GM12878 (cell line): ENCODE measurements at regions not wholly inside any gene's neighbourhood (a gene's known extent, or its start where the extent isn't known, plus 50 kb on each side); places are given as distances from the start of the nearest gene placed in this dataset.

Source experiments
- ATAC-seq: fragments of 200-7000 bp; cut with Tn5 transposase; 3 replicates; pipeline ENCODE4 v1.9.1; 2020; ENCODE audit warnings: mild to moderate bottlenecking, moderate library complexity
- BruUV-seq: library from RNA; stranded (reverse); fragments of 400-500 nt; replicated peaks from 2 replicates; lab custom pipeline; 2021; lab: Mats Ljungman, UMichigan
- CTCF ChIA-PET: fragments of 300-600 bp; sonication (Branson Sonifier 250); formaldehyde crosslinking; extraction: SDS; loops from one replicate; lab custom pipeline; 2021; ENCODE audit warnings: inconsistent platforms; lab: Yijun Ruan, JAX
- POLR2A ChIA-PET: fragments of 350-600 bp; formaldehyde crosslinking; extraction: SDS; loops from one replicate; lab custom pipeline; 2021; ENCODE audit warnings: inconsistent platforms; lab: Charles Lee
- RAD21 ChIA-PET: fragments of 300-600 bp; sonication (Branson Sonifier 250); formaldehyde crosslinking; loops from one replicate; lab custom pipeline; 2023; ENCODE audit warnings: antibody characterized with exemption; ENCODE audit not compliant: unreplicated experiment; lab: Charles Lee
- SMC1A ChIA-PET: fragments of 300-600 bp; sonication (Branson Sonifier 250); formaldehyde crosslinking; loops from one replicate; lab custom pipeline; 2023; ENCODE audit not compliant: unreplicated experiment, uncharacterized antibody; lab: Charles Lee
- DNase-seq: peaks from one replicate; pipeline ENCODE4 v3.0.0-alpha.2; 2011; ENCODE audit warnings: low read depth, low spot score
- FAIRE-seq: peaks from 3 replicates; lab custom pipeline; 2011; peaks lifted over from hg19 to GRCh38; lab: Jason Lieb, UNC
- H2AFZ ChIP-seq: 2 replicates; pipeline ENCODE4 v1.6.0; 2011; ENCODE audit warnings: low read depth, low read length, control low read depth; ENCODE audit not compliant: control insufficient read depth
- H3K27ac ChIP-seq: 2 replicates; pipeline ENCODE4 v1.5.1; 2011; ENCODE audit warnings: control low read depth; ENCODE audit not compliant: control insufficient read depth, insufficient read depth
- H3K27me3 ChIP-seq, 2 experiments: replicated peaks in 1 of 2; 2 replicates each; pipeline versions ENCODE4 v1.6.0 to v1.6.1; 2011; ENCODE audit warnings: low read length in 1 of 2; ENCODE audit not compliant: control insufficient read depth in 2 of 2, insufficient read depth in 2 of 2
- H3K36me3 ChIP-seq, 2 experiments: 2 replicates each; pipeline ENCODE4 v1.5.1; 2011; ENCODE audit warnings: low read length in 1 of 2; ENCODE audit not compliant: control insufficient read depth in 2 of 2, insufficient read depth in 2 of 2
- H3K4me1 ChIP-seq: 2 replicates; pipeline ENCODE4 v1.6.1; 2011; ENCODE audit warnings: mild to moderate bottlenecking, low read length, moderate library complexity, mixed read lengths; ENCODE audit not compliant: control insufficient read depth, insufficient read depth
- H3K4me2 ChIP-seq: 2 replicates; pipeline ENCODE4 v1.6.0; 2011; ENCODE audit warnings: control low read depth; ENCODE audit not compliant: control insufficient read depth, insufficient read depth
- H3K4me3 ChIP-seq: fragments of 200-600 bp; sonication (generic); 2 replicates; pipeline ENCODE4 v1.5.1; 2016
- H3K79me2 ChIP-seq: 2 replicates; pipeline ENCODE4 v1.6.0; 2011; ENCODE audit warnings: low read length; ENCODE audit not compliant: control insufficient read depth, insufficient read depth
- H3K9ac ChIP-seq: 2 replicates; pipeline ENCODE4 v1.8.0; 2011; ENCODE audit warnings: low read length, control low read depth, mixed read lengths; ENCODE audit not compliant: control insufficient read depth, insufficient read depth
- H3K9me3 ChIP-seq: replicated peaks from 3 replicates; pipeline ENCODE4 v1.5.1; 2011; ENCODE audit warnings: mild to moderate bottlenecking, low read length; ENCODE audit not compliant: control insufficient read depth, insufficient read depth
- H4K20me1 ChIP-seq: 2 replicates; pipeline ENCODE4 v1.6.0; 2011; ENCODE audit not compliant: control insufficient read depth, insufficient read depth
- BRCA1 ChIP-seq: IDR thresholded peaks from 2 replicates; pipeline ENCODE4 v1.6.1; 2011; ENCODE audit warnings: low read depth, low read length, improper control_type of control experiment
- CBX5 ChIP-seq: sonication (generic); IDR thresholded peaks from 2 replicates; pipeline ENCODE4 v1.6.1; 2016; ENCODE audit warnings: low read depth, moderate library complexity, mild to moderate bottlenecking, inconsistent platforms
- EGR1 ChIP-seq, 2 experiments: IDR thresholded peaks; 1 replicate in 1 of 2; 2 replicates in 1 of 2; pipeline ENCODE4 v1.6.1; 2011 to 2012; ENCODE audit warnings: low read depth in 2 of 2, low read length in 2 of 2, borderline replicate concordance in 1 of 2, mild to moderate bottlenecking in 1 of 2, moderate library complexity in 1 of 2
- ESRRA ChIP-seq: IDR thresholded peaks from 2 replicates; pipeline ENCODE4 v1.6.1; 2012; ENCODE audit warnings: mild to moderate bottlenecking, low read length, improper control_type of control experiment
- HDAC6 ChIP-seq: fragments of 200-600 bp; sonication (generic); IDR thresholded peaks from one replicate; pipeline ENCODE4 v1.8.0; 2017; ENCODE audit warnings: antibody characterized with exemption; ENCODE audit not compliant: unreplicated experiment
- IRF5 ChIP-seq: fragments of 450-650 bp; IDR thresholded peaks from 2 replicates; pipeline ENCODE4 v1.6.1; 2017; ENCODE audit warnings: borderline replicate concordance
- LARP7 ChIP-seq: fragments of 450-650 bp; IDR thresholded peaks from 2 replicates; pipeline ENCODE4 v1.6.1; 2017; ENCODE audit warnings: mild to moderate bottlenecking
- NFXL1 ChIP-seq: fragments of 450-650 bp; IDR thresholded peaks from 2 replicates; pipeline ENCODE4 v1.6.1; 2017; ENCODE audit warnings: antibody characterized with exemption, mild to moderate bottlenecking, borderline replicate concordance
- PAX5 ChIP-seq: IDR thresholded peaks from 2 replicates; pipeline ENCODE4 v1.6.1; 2011; ENCODE audit warnings: low read depth, low read length, borderline replicate concordance
- SMAD5 ChIP-seq: IDR thresholded peaks from 2 replicates; pipeline ENCODE4 v1.6.1; 2016; ENCODE audit warnings: antibody characterized with exemption, low read depth
- SREBF1 ChIP-seq: IDR thresholded peaks from 2 replicates; pipeline ENCODE4 v1.6.1; 2012; ENCODE audit warnings: mild to moderate bottlenecking, low read length
- STAT3 ChIP-seq: IDR thresholded peaks from 2 replicates; pipeline ENCODE4 v1.6.1; 2011; ENCODE audit warnings: low read depth, low read length, improper control_type of control experiment
- YY1 ChIP-seq: IDR thresholded peaks from 2 replicates; pipeline ENCODE4 v1.6.1; 2011; ENCODE audit warnings: low read depth, mild to moderate bottlenecking, low read length
- ZNF217 ChIP-seq: fragments of 450-650 bp; IDR thresholded peaks from 2 replicates; pipeline ENCODE4 v1.6.1; 2017; ENCODE audit warnings: antibody characterized with exemption, mild to moderate bottlenecking
- ZNF622 ChIP-seq: fragments of 450-650 bp; IDR thresholded peaks from 2 replicates; pipeline ENCODE4 v1.6.1; 2017; ENCODE audit warnings: mild to moderate bottlenecking, inconsistent platforms
- WGBS: methylation state at CpG from one replicate; pipeline ENCODE4 v1.1.6; 2016; ENCODE audit warnings: low lambda C conversion rate; ENCODE audit not compliant: insufficient replicate concordance, insufficient coverage; ENCODE audit errors: missing lambda C conversion rate; 5-methylcytosine and 5-hydroxymethylcytosine counted together
- in situ Hi-C: fragments of 300-500 bp; cut with MboI; formaldehyde crosslinking; loops from 9 replicates; pipeline ENCODE4 v1.14.3; 2018; ENCODE audit warnings: mixed read lengths
- intact Hi-C: fragments of 100-400 bp; cut with micrococcal nuclease; formaldehyde crosslinking; loops from one replicate; pipeline ENCODE4 v1.14.2; 2022; ENCODE audit not compliant: unreplicated experiment

- no peak for FAIRE-seq
- Histone ChIP-seq H2AFZ (no peak overlapping the region), H3K4me2 (no peak overlapping the region), H3K4me3 (no peak overlapping the region), H3K36me3 (no peaks in the 10 kb centered on the region), H3K9me3 (no peaks in the 10 kb centered on the region; the same call in 2 of the 3 replicates), H3K27ac (no peak overlapping the region), H3K9ac (no peak overlapping the region), H3K4me1 (no peaks in the 10 kb centered on the region), H3K79me2 (no peaks in the 10 kb centered on the region), H4K20me1 (no peaks in the 10 kb centered on the region), H3K27me3 (no peaks in the 10 kb centered on the region)
- DNase-seq = no peak
- ATAC-seq = no peak
- no TSS peak for BruUV-seq
- ChIA-PET CTCF (interaction anchor here (0.6 kb wide), 1 partner anchor 12 kb away, joined by 3 read pairs; no protein-coding TSS in a partner anchor), SMC1A (interaction anchor here (1.0 to 2.6 kb wide), 3 partner anchors 21 to 43 kb away, joined by 3 to 6 read pairs (median 4); no protein-coding TSS in a partner anchor), POLR2A (no interaction called here), RAD21 (no interaction called here)
- TF ChIP-seq LARP7 (no peak), NFXL1 (no peak), YY1 (no peak), ZNF622 (no peak)
- in situ Hi-C loops = no loop called here
- WGBS = 21% methylated on average over 1 of the region's 1 CpG
- intact Hi-C loops = no loop called here
These were observed 417.8 kb upstream of the CTNND2 start for GRCh38 chr5:12322042-12322441.

GRCh38 chr5:12320331-12320730, 416.1 kb upstream of the CTNND2 start:
- Histone ChIP-seq H3K9me3 (no peaks in the 10 kb centered on the region; the same call in 2 of the 3 replicates), H3K79me2 (no peaks in the 10 kb centered on the region), H3K27me3 (no peaks in the 10 kb centered on the region), H3K9ac (no peak overlapping the region), H3K4me1 (no peaks in the 10 kb centered on the region), H2AFZ (no peak overlapping the region), H3K4me3 (no peak overlapping the region), H3K36me3 (no peaks in the 10 kb centered on the region), H4K20me1 (no peaks in the 10 kb centered on the region), H3K27ac (no peak overlapping the region), H3K4me2 (no peak overlapping the region)
- FAIRE-seq (no peak), ATAC-seq (no peak), DNase-seq (no peak)
- ChIA-PET CTCF (interaction anchor here (1.8 kb wide), 1 partner anchor 16 kb away, joined by 4 read pairs; no protein-coding TSS in a partner anchor), SMC1A (no interaction called here), RAD21 (no interaction called here), POLR2A (no interaction called here)
- intact Hi-C loops (no loop called here), in situ Hi-C loops (no loop called here)
- WGBS = 0% methylated on average over 3 of the region's 3 CpGs
- BruUV-seq = no TSS peak
- TF ChIP-seq HDAC6 (no peak), ZNF217 (no peak), ESRRA (no peak), CBX5 (no peak), STAT3 (no peak), EGR1 (IDR thresholded peaks at IDR 0.05; ENCODE audit: borderline replicate concordance in 1 of 2, low read depth in 2 of 2, low read length in 2 of 2) (no peak), SMAD5 (no peak), BRCA1 (no peak), SREBF1 (no peak), IRF5 (no peak), PAX5 (no peak)
